Activated naive CD8-positive, alpha-beta T cell treated with anti-CD3 and anti-CD28 coated beads for 36 hours (primary cell): ENCODE measurements at regions not wholly inside any gene's neighbourhood (a gene's known extent, or its start where the extent isn't known, plus 50 kb on each side); places are given as distances from the start of the nearest gene placed in this dataset.
"Not testable (repeated sequence)": the region's sequence is repeated elsewhere in the genome, so short reads cannot be mapped to it uniquely, and the experiment has no call there.

Experiments used
- DNase-seq: peaks from one replicate; pipeline ENCODE4 v3.0.0; 2021
- H3K27ac Mint-ChIP-seq: one replicate; pipeline ENCODE4 v1.8.0; 2022; ENCODE audit warnings: mild to moderate bottlenecking, moderate library complexity, mixed read lengths
- H3K27me3 Mint-ChIP-seq: one replicate; pipeline ENCODE4 v1.8.0; 2022; ENCODE audit warnings: mild to moderate bottlenecking, mixed read lengths
- H3K36me3 Mint-ChIP-seq: one replicate; pipeline ENCODE4 v1.8.0; 2021; ENCODE audit warnings: mild to moderate bottlenecking, mixed read lengths
- H3K4me1 Mint-ChIP-seq: one replicate; pipeline ENCODE4 v1.8.0; 2021; ENCODE audit warnings: mixed read lengths
- H3K4me3 Mint-ChIP-seq: one replicate; pipeline ENCODE4 v1.8.0; 2022; ENCODE audit warnings: mild to moderate bottlenecking, moderate library complexity, mixed read lengths
- H3K9me3 Mint-ChIP-seq: one replicate; pipeline ENCODE4 v1.8.0; 2022; ENCODE audit warnings: mixed read lengths

DNA sequence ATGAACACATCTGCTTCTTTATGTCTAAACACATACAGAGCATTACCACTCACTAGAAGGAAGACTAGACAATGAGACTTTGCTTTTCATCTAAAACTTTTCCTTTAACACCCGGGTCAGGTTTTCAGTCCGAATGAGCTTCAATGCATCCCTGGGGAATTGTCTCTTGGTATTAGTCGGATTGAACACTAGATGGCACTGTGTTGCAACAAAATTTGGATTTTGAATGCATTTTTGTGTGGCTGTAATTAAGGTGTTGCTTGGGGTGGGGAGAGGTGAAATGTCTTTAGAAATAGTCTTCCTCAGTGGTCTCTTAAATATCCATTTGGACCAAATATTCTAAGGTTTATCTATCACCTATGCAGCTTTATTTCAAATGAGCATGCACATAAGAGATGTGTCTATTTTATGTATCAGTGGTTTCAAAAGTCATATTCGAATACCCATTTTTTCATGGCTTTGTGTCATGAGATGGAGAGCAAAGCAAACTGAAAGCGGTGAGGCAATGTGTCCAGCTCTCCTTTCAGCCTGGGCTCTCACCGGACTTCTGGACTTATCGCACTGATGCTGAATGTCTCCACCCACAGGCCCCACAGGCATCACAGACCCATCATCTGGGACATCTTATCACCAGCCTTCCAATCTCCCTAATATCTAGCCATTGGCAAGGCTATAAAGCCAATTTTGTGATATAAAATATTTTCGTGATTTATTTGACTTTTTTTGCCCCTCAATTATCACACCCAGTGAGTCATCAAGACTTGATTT is 510.3 kb downstream of the RNF144A start:
- H3K9me3 Mint-ChIP-seq, result peaks cover 1% of the 10 kb centered on the region
- no peak for DNase-seq
- peaks cover 6% of the 10 kb centered on the region for H3K27me3 Mint-ChIP-seq
- H3K4me1 Mint-ChIP-seq, result peaks cover 40% of the 10 kb centered on the region
- peak overlapping the region; percentile 4 for H3K4me3 Mint-ChIP-seq
- H3K27ac Mint-ChIP-seq, result peak overlapping the region; percentile 65
- peaks cover 20% of the 10 kb centered on the region for H3K36me3 Mint-ChIP-seq

DNA sequence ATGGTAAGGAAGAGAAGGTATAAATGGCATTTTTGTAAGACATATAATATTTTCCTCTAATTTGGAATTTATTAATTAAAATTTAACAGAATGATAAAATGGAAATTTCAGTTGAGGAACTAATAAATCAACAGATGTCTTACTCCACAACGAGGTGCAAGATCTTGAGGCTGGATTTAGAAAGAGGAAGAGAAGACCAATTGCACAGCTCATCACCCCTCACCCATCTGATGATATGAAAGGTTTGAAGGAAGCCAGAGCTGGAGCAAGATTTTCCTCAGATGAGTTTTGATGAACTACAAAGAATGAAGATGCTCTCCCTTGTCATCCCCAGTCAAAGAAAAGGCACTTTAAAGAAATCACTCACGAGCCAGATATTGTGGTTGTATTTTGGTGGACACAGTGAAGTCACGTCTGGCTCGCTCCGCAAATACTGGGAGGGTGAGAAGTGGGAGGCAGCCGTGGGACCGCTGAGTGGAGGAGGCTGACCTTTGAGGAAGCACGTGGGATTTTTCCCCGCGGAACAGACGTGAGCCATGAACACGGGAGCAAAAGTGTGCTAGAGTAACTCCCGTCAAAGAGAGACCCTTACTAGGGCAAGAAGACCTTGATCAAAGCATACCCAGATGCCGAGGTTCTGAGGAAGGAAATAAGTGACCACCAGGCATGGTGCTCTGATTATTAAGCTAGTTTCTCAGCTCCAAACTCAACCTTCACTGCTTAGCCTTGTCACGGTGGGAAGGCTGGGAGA is 511.4 kb downstream of the RNF144A start:
- H3K27me3 Mint-ChIP-seq, result peaks cover 6% of the 10 kb centered on the region
- peak overlapping the region; percentile 93 for H3K27ac Mint-ChIP-seq

GRCh38 chr2:7429733-7430132 is 512.5 kb downstream of the RNF144A start:
- H3K4me1 Mint-ChIP-seq, result peaks cover 47% of the 10 kb centered on the region
- DNase-seq, result no peak
- H3K36me3 Mint-ChIP-seq, result peaks cover 38% of the 10 kb centered on the region
- H3K27me3 Mint-ChIP-seq, result peaks cover 6% of the 10 kb centered on the region
- H3K9me3 Mint-ChIP-seq, result peaks cover 17% of the 10 kb centered on the region
- peak overlapping the region; percentile 93 for H3K27ac Mint-ChIP-seq
- H3K4me3 Mint-ChIP-seq, result peak overlapping the region; percentile 80

More for the DNA sequence above, 511.4 kb downstream of the RNF144A start:
- DNase-seq, result no peak
- peaks cover 41% of the 10 kb centered on the region for H3K4me1 Mint-ChIP-seq
- peaks cover 7% of the 10 kb centered on the region for H3K9me3 Mint-ChIP-seq
- H3K4me3 Mint-ChIP-seq, result peak overlapping the region; percentile 15
- peaks cover 27% of the 10 kb centered on the region for H3K36me3 Mint-ChIP-seq

DNA sequence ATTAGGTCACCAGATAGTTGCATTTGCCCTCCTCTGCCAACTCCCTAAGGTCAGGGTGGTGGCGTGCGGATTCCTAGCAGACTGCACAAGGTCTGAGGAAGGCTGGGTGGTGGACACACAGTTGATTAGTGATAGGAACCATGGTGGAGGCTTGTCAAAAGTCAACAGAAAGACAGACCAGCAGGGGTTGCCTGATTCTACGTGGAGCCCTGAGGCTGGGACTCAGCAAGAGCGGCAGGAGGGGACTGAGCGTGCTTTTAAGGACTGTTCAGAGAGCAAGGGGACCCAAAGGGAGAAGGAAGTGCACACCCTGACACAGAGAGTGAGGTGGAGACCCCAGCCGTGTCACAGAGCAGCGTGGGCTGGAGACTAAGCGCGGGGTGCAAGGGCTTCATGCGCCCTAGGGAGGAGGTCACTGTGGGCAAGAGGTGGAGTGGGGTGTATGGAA is 513.2 kb downstream of the RNF144A start:
- Mint-ChIP-seq H3K4me3 (peak overlapping the region; percentile 80), H3K36me3 (peaks cover 45% of the 10 kb centered on the region), H3K27ac (peak overlapping the region; percentile 93), H3K9me3 (peaks cover 20% of the 10 kb centered on the region), H3K4me1 (peaks cover 52% of the 10 kb centered on the region), H3K27me3 (peaks cover 3% of the 10 kb centered on the region)
- DNase-seq, result no peak

DNA sequence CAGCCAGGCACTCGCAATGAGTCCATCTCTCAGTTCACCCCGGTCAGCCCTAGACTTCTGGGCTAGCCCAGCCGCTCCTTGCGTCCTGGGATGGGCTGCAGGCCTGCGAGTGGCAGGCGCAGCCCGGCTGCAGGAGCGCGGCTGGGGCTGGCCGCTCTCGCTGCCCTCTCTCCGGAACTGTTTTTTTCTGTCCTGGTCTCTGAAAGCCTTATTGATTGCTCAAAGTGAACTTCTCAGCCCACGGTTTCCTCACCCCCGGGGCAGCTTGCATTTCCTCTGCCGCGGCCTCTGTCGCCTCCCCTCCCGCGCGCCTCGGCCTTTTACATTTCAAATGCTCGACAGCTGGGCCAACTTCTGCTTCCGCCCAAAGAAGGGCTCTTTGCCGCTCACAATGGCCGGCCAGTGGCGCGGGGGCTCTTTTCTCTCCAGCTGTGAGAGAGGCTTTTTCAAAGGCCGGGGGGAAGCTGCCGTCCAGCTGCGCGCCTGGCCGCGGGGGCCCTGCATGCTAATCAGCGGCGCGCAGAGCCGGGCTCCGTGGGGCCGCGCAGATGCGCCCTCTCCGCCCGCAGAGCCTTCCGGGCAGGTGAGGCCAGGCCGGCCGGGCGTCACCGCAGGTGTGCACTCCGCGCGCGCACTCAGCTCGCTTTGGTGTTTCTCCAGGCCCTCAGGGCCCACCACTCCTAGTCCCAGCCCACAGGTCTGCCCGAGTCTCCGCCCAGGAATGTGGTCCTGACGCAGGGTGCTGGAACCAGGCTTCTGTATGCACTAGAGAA is 513.8 kb downstream of the RNF144A start:
- peak overlapping the region; percentile 93 for H3K27ac Mint-ChIP-seq
- H3K4me1 Mint-ChIP-seq, result peaks cover 58% of the 10 kb centered on the region
- peak; percentile 69 for DNase-seq
- peaks cover 51% of the 10 kb centered on the region for H3K36me3 Mint-ChIP-seq
- peak overlapping the region; percentile 80 for H3K4me3 Mint-ChIP-seq
- H3K9me3 Mint-ChIP-seq, result peaks cover 20% of the 10 kb centered on the region
- peaks cover 3% of the 10 kb centered on the region for H3K27me3 Mint-ChIP-seq

DNA sequence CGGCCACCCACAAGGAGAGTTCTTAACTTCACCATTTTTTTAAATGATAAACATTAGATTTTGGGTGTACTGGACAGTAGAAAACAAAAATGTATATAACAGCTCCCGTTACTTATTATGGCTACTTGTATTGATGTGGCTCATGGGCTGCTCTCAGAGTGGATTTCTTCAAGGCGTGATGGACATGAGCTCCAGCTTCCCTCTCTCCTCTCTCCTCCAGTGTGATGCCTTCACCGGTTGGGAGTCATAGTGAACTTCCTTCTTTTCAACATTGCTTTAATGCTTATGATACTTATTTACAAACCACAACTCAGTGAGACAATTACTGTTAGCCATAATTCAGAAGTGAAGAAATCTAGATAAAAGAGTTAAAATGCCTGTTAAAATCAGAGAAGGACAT is 515.2 kb downstream of the RNF144A start:
- peaks cover 3% of the 10 kb centered on the region for H3K27me3 Mint-ChIP-seq
- peaks cover 59% of the 10 kb centered on the region for H3K36me3 Mint-ChIP-seq
- DNase-seq, result no peak
- peaks cover 23% of the 10 kb centered on the region for H3K9me3 Mint-ChIP-seq
- H3K27ac Mint-ChIP-seq, result peak overlapping the region; percentile 83
- peak overlapping the region; percentile 19 for H3K4me3 Mint-ChIP-seq
- peaks cover 68% of the 10 kb centered on the region for H3K4me1 Mint-ChIP-seq

- no peak for DNase-seq
- Mint-ChIP-seq H3K27ac (peak overlapping the region; percentile 94), H3K27me3 (no peaks in the 10 kb centered on the region), H3K4me3 (no peak overlapping the region), H3K36me3 (peaks cover 76% of the 10 kb centered on the region), H3K9me3 (peaks cover 40% of the 10 kb centered on the region), H3K4me1 (peaks cover 68% of the 10 kb centered on the region)
Measured at GRCh38 chr2:7436096-7436906, 519.1 kb downstream of the RNF144A start.

DNA sequence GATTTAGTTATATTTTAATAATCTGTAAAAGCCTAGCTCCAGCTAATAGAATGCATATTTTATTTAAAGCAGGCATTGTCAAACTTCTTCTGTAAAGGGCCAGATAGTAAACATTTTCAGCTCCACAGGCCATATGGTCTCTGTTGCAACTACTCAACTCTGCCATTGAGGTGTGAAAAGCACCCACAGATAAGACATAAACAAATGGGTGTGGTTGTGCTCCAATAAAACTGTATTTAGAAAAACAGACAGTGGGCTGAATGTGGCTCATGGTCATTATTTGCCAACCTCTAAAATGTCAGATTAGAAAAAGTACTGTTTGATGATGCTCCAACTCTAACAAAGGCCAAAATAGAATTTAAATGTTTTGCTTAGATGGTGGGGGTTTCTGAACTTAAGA is 519.9 kb downstream of the RNF144A start:
- Mint-ChIP-seq H3K36me3 (peaks cover 83% of the 10 kb centered on the region), H3K4me3 (no peak overlapping the region), H3K27ac (peak overlapping the region; percentile 94), H3K4me1 (peaks cover 71% of the 10 kb centered on the region), H3K27me3 (no peaks in the 10 kb centered on the region), H3K9me3 (peaks cover 49% of the 10 kb centered on the region)
- DNase-seq, result no peak

DNA sequence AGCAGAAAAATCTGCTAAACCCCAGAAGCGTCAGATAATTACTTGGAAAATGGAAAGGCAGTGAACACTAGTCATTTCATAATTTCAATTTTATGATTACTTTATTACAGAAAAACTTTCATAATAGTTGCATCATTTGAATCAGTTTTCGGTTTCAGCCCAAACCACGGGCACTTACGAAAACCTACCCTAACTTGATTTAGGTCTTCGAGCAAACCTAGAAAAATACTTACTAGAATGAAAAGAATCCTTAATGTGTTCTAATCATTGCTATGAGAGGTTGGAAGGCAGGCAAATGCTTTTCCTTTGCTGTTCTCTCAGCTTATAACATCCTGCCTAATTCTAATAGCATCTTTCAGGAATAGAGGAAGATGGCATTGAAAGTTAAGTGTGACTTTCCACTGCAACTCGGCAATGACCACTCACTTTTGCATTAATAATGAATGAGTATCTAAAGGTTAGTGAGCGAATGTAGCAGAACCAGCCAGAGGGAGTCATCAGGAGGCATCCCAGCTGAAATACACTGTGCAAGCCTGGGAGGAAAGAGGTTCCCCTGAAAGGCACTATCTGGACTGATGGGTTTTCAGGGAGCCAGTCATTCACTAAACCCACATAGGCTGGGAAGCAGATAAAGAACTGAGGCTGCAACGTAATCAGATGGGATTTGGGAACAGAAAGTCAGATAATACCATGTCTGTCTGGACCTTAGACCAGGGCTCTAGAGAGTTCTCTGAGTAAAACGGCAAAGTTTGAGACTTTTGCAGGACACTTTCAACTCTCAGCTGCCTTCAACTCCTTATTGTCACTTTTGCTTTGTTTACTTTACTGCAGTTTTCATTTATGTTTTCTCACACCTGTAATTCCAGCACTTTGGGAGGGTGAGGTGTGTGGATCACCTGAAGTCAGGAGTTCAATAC is 520.8 kb downstream of the RNF144A start:
- peaks cover 72% of the 10 kb centered on the region for H3K4me1 Mint-ChIP-seq
- H3K36me3 Mint-ChIP-seq, result peaks cover 84% of the 10 kb centered on the region
- peak overlapping the region; percentile 94 for H3K27ac Mint-ChIP-seq
- H3K4me3 Mint-ChIP-seq, result no peak overlapping the region
- peaks cover 48% of the 10 kb centered on the region for H3K9me3 Mint-ChIP-seq
- H3K27me3 Mint-ChIP-seq, result no peaks in the 10 kb centered on the region
- DNase-seq, result no peak

GRCh38 chr2:7438855-7439254 is 521.6 kb downstream of the RNF144A start:
- no peaks in the 10 kb centered on the region for H3K27me3 Mint-ChIP-seq
- no peak for DNase-seq
- no peak overlapping the region for H3K4me3 Mint-ChIP-seq
- H3K9me3 Mint-ChIP-seq, result peaks cover 46% of the 10 kb centered on the region
- peaks cover 81% of the 10 kb centered on the region for H3K4me1 Mint-ChIP-seq
- H3K27ac Mint-ChIP-seq, result peak overlapping the region; percentile 94
- peaks cover 86% of the 10 kb centered on the region for H3K36me3 Mint-ChIP-seq

DNA sequence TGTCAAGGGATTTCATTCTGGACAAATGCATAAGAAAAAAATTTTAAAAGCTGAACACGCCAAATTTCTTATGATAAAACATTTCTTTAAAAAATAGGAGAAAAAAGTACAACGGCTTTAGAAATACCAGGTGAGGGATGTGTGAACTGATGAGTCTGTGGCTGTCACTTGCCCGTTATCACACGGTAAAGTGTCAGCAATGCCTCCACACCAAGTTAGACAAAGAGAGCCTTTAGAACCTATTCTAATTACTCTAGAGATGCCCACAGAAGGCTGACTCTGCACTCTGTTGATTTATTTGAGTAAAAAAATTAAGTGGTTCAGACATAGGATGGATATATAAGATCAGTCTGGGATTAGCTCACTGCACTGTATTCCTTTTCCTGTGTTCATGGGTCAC is 523.8 kb downstream of the RNF144A start:
- DNase-seq, result no peak
- H3K9me3 Mint-ChIP-seq, result peaks cover 47% of the 10 kb centered on the region
- no peaks in the 10 kb centered on the region for H3K27me3 Mint-ChIP-seq
- H3K27ac Mint-ChIP-seq, result peak overlapping the region; percentile 92
- H3K4me1 Mint-ChIP-seq, result peaks cover 81% of the 10 kb centered on the region
- peaks cover 80% of the 10 kb centered on the region for H3K36me3 Mint-ChIP-seq
- no peak overlapping the region for H3K4me3 Mint-ChIP-seq

- not testable (repeated sequence) for H3K27me3 Mint-ChIP-seq, H3K4me3 Mint-ChIP-seq, DNase-seq
- H3K27ac Mint-ChIP-seq, result peak overlapping the region; percentile 92
- peaks cover 79% of the 10 kb centered on the region for H3K4me1 Mint-ChIP-seq
- H3K36me3 Mint-ChIP-seq, result peaks cover 79% of the 10 kb centered on the region
- H3K9me3 Mint-ChIP-seq, result peaks cover 43% of the 10 kb centered on the region
Measured at GRCh38 chr2:7441841-7442240, 524.6 kb downstream of the RNF144A start.

GRCh38 chr2:7444626-7445025 is 527.4 kb downstream of the RNF144A start:
- peaks cover 80% of the 10 kb centered on the region for H3K36me3 Mint-ChIP-seq
- peaks cover 45% of the 10 kb centered on the region for H3K9me3 Mint-ChIP-seq
- H3K27ac Mint-ChIP-seq, result peak overlapping the region; percentile 92
- H3K27me3 Mint-ChIP-seq, result no peaks in the 10 kb centered on the region
- no peak for DNase-seq
- H3K4me1 Mint-ChIP-seq, result peaks cover 72% of the 10 kb centered on the region
- H3K4me3 Mint-ChIP-seq, result no peak overlapping the region
